Activated CD8-positive, alpha-beta memory T cell treated with anti-CD3 and anti-CD28 coated beads, Interleukin-2, amount 50 U/mL, for 1 hour (primary cell): ENCODE measurements at regions not wholly inside any gene's neighbourhood (a gene's known extent, or its start where the extent isn't known, plus 50 kb on each side); places are given as distances from the start of the nearest gene placed in this dataset.

Source experiments
- DNase-seq: peaks from one replicate; pipeline ENCODE4 v3.0.0-alpha.2; 2020; ENCODE audit errors: extremely low read depth

DNA sequence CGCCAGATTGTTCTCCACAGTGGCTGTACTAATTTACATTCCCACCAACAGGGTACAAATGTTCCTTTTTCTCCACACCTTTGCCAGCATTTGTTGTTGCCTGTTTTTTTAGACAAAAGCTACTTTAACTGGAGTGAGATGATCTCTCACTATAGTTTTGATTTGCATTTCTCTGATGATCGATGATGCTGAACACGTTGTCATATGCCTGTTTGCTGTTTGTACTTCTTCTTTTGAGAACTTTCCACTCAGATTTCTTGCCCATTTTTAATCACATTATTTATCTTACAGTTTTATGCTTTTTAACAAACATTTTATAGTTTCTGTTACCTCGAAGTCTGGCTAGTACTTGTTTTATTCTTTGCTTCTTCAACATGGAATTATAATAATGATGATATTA lies 643.7 kb upstream of the ALCAM start:
- no peak for DNase-seq

DNA sequence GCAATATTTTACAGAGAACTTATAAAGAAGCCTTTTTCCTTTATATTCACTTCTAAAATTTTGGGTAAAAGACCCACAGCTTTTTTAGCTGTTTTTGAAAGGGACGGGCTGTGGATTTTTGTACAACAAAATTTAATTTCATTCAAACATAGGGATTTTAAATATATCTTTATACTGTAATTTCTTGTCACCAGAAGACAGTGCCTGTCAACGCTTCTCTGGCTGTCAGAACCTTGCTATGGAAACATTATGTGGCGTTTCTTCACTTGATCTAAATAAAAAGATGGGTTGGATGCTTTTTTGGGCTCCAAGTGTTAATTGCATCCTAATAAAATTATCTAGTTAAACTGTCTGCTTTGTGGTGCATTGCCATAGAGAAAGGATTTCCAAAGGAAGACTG lies 635.6 kb upstream of the ALCAM start:
- DNase-seq = no peak

DNA sequence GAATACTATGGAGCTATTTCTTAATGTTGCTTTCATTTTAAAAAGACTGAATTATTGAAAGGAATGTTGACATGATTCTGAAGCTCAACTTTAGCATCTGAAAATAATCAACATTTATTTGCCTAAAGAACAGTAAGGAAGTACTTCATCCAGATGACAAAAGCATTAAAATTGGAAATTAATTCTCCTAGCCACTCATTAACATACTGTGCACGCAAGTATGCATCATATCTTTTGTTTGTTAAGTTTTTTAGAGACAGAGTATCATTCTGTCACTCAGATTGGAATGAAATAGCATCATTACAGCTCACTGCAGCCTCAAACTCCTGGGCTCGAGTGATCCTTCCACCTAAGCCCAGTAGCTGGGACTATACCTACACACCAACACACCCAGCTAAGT lies 632.1 kb upstream of the ALCAM start:
- no peak for DNase-seq

DNA sequence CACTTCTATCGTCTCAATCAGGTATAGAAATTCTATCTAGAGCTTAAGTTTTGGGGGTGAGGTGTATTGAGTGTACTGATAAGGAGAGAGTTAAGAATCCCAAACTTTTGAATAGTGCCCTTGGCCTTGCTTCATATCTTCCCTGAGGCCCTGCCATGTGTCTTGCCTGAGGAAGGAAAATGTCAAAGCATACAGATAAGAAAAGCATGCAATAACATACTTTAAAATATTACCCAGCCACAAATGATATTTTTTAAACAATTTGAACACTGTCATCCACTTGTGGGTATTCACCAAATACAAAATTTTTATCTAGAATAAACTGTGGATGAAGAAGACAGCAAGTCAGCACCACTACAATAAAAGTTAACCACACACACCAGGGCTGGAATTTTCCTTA lies 631.0 kb upstream of the ALCAM start:
- DNase-seq = no peak

DNA sequence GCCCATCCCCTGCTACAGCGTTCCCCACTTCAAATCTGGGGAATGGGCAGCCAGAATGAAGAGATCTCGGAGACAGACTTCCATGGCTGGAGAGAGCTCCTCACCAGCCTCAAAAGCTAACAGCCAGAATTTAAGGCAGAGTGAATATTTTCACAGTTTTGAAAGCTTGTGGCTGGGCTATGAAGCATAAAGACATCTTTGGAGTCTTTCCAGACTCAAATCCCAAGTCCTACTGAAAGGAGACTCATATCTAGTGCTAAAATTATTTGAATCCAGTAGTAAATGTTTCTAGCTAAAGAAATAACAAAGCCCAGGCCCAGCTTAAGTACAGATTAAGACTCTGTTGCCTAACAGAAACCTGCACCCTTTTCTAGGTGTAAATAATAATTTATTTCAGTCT lies 628.4 kb upstream of the ALCAM start:
- DNase-seq = no peak

DNA sequence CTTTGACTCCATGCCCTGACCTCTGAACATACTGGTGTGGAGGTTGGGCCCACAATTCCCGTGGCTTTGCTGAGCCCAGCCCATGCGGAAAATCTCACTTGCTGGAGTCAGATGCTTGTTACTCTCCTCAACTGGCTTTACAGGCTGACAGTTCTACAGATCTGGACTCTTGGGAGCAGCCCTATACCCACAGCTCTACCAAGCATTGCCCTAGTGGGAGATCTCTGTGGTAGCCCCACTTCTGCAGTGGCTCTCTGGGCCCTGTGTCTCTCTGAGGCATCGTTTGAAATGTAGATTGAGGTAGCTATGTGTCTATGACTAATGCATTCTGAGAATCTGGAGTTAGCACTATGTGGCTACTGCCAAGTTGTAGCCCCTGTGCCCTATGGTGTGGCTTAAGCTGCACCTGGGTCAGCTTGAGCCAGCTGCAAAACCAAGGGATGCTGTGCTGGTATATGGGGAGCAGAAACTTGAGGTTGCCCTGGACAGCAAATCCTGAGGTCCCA lies 625.8 kb upstream of the ALCAM start:
- no peak for DNase-seq

DNA sequence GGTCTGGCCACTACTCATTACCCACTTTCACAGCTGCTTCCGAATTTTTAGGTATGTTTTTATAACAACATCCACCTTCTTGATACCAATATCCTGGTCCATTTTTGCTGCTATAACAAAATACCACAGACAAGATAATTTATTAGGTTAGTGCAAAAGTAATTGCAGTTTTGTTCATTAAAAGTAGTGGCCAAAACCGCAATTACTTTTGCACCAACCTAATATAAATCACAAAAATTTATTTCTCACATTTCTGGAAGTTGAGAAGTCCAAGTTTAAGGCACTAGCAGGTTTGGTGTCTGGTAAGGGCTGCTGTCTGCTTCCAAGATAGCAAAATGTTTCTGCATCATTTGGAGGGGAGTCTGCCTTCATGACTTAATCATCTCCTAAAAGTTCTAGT lies 624.7 kb upstream of the ALCAM start:
- no peak for DNase-seq

DNA sequence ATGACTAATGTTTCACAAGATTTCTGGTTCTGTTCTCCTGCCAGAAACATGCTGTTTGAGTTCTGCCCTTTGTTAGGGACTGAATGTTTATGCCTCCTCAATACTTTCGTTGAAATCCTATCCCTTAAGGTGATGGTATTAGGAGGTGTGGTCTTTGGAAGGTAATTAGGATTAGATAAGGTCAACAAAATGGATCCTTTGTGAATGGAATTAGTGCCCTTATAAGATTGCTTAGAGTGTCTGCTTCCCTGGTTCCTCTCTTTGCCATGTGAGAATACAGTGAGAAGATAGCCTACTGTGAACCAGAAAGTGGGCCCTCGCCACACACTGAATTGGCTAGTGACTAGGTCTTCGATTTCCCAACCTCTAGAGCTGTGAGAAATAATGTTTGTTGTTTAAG lies 621.4 kb upstream of the ALCAM start:
- no peak for DNase-seq

DNA sequence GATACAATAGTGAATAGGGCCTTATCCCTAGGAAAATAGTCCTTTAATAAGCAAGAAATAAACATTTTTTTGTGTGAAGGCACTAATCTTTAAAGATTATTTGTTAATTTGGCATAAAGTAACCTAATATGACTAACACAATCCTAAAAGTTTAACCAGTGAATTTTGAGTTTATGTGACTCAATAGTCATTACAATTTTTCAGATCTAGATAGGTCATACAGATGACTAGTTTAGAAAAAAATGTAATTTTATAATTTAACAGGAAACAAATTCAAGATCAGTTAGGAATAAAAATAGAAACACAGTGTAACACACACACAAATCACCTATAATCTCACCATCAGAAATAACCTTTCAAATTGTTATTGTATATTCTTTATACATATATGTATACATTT lies 620.7 kb upstream of the ALCAM start:
- DNase-seq = no peak

DNA sequence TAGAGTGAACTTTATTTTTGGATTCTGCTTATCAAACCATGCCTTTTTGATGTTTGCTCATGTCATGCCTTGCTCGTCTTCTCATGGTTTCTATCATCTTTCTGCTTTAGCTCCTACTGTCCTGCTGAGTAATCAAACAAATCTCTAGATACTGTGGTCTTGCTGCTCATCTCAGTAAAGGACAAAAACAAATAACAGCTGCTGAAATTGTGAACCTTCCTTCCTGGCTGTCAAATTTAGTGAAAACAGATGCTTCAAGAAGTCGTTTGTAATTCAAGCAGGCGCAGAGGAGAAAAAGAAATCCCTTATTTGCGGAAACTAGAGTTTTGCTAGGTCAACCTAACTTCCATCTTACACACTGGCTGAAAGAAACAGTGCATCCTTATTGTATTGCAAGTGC lies 616.1 kb upstream of the ALCAM start:
- no peak for DNase-seq

DNA sequence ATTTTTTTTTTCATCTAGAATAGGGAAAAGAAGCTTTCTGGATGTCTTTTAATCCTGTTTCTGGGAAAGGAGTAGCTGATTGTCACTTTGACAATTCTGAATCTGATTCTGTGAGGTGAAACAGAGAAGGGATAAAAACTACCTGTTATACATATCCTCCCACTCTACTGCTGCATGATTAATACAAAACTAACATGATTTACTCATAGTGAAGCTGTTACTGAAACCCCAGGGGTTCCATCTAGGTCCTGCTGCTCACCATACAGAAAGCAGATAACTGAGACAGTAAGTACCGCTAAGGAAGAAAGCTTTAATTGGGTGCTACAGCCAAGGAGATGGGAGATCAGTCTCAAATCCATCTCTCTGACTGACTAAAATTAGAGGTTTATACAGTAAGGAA lies 610.9 kb upstream of the ALCAM start:
- DNase-seq = no peak

DNA sequence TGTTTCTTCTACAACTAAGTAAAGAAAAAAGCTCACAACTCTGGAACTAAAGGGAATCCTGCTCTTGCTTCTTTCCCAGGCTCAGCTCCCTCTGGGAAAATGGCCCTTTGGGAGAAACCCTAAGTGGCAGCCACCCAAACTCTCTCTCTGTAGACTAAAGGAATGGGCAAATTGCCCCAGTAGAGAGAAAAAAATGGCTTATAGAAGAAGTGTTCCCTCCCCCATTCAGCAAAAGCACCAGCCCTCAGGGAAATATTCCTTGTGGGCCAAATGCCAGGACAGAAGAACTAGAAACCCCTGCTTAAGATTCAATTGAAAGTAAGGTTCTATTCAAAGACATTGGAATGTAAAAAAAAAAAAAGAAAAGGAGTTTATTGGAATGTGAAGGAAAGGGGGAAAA lies 603.7 kb upstream of the ALCAM start:
- DNase-seq = no peak

DNA sequence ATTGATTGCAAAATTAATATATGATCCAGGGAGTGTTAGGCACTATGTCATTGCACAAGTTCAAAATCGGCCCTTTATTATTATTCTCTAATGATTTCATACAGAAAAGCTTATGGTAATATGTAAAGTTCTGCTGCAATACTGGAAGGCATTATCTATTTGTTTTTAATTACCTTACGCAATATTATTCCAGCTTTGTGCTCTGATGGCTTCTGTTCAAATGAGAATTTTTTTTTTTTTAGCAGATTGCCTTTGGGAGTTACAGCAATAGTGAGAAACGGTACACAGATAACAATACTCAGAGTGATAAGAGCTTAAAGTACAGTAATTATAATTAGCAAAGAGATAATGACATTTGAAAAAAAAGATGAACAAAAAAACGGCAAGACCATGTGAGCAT lies 602.2 kb upstream of the ALCAM start:
- DNase-seq = no peak

DNA sequence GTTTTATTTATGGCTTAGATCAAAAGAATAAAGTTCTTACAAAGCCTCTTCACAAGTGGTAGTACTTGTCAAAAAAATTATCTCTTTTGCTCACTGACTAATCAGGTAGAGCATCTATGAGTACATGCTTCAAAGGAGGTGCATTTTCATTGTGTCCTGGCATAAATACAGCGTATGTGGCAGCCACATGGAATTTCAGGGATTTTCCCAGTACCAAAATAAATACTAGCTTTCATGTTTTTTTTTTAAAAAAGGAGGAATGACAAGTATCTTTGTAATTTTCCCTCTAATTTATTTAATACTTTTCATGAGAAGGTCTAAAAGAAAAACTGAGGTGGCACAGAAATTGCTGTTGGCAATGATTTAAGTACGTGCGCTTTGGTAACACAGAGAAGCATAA lies 597.8 kb upstream of the ALCAM start:
- no peak for DNase-seq

DNA sequence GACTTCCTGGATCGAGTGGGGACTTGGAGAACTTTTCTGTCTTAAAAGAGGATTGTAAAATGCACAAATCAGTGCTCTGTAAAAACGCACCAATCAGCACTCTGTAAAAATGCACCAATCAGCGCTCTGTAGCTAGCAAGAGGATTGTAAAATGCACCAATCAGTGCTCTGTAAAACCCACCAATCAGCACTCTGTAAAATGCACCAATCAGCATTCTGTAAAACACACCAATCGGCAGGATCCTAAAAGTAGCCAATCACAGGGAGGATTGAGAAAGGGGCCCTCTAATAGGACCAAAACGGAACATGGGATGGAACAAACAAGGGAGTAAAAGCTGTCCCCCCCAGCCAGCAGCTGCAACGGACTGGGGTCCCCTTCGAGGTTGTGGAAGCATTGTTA lies 587.4 kb upstream of the ALCAM start:
- DNase-seq = no peak

DNA sequence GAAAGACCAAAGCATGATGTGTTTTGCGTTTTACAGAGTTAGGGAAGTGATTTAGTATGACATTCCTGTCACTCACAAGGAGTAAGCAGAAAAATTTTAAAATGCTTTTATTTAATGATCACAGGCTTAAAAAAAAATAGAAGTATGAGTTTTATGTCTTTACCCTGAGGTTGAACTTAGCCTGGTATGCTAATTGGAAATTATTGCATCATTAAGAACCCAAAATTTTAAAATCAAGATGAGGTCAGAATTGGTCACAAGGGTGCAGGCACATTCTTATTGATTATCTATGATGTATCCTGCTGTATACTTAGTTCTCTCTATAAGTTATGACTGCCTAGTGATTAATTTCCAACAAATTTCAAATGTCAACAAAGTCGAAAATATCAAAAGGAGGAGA lies 585.6 kb upstream of the ALCAM start:
- no peak for DNase-seq

DNA sequence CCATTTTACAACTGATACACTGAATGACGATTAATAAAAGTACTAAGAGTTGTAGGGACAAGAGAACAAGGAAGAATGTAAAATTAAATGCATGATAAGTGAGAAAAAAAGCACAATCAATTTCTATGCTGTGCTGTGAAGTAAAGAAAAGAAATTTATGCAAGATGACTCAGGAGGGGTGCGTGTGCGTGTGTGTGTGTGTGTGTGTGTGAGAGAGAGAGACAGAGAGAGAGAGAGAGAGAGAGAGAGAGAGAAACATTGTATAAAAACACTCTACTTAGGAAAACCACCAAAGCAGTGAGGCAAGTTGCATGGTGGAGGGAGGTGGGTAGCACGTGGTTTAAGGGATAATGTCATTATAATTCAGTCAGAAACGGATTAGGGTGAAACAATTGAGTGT lies 580.8 kb upstream of the ALCAM start:
- DNase-seq = no peak

DNA sequence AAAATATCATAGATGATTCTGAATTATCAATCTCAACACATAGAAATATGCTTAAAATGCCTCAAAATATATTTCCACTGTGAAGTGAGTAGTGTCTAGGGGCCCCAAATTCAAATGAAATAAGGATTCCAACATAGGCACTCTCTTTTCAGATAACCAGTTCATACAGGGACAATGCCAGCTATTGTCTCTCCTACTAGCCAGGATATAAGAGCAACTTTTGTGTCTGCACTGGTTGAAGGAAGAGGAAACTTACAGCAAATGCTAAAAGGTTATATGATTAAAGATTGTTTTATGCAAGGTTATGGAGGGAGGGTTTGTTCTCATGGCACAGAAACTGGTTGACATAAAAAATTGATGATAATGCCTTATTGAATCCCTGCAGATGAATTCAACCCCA lies 579.4 kb upstream of the ALCAM start:
- DNase-seq = no peak

DNA sequence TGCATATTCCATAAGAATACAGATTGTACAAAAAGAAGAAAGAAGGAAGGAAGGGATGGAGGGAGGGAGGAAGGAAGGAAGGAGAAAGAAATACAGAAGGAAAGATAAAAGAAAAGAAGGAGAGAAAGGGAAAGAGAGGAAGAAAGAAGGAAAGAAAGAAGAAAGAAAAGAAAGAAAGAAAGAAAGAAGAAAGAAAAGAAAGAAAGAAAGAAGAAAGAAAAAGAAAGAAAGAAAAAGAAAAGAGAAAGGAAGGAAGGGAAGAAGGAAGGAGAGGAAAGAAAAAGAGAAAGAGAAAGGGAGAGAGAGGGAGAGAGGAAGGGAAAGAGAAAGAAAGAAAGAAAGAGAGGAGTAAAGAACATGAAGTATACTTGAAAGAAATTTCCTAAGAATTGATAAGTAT lies 577.9 kb upstream of the ALCAM start:
- no peak for DNase-seq

DNA sequence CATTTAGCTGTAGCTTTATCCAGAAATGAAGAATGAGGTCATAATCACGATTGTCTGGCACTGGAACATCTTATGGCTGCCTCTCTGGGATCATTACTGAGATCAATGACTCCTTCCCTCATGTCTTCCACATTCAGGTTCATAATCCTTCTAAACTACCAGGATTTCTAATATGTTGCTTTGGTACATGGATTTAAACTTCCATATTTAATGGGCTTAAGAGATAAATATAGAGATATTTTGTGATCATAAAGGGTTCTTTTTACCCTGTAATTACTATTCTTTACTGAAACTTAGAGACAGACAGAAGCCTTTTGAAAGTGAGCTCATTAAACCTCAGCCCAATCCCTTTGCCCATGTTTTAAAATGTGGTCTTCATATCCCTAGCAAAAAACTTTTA lies 575.4 kb upstream of the ALCAM start:
- DNase-seq = no peak

DNA sequence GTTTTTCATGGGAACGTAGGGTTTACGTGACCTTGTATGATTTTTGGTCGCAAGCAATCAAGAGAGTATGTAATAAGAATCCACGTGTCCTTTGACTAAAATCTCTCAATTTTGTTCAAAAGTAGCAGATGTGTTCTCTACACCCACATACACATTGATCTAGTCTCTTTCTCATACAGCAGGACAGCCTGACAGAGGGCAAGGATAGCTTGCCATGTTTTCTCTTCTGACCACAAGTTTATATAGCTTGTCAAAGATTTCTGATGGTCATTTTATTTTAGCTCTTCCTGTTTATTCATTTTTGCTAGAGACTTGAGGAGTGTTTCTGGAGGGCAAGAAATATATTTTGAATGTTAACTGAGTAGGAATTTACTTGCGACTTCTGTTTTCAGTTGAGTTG lies 570.2 kb upstream of the ALCAM start:
- no peak for DNase-seq

DNA sequence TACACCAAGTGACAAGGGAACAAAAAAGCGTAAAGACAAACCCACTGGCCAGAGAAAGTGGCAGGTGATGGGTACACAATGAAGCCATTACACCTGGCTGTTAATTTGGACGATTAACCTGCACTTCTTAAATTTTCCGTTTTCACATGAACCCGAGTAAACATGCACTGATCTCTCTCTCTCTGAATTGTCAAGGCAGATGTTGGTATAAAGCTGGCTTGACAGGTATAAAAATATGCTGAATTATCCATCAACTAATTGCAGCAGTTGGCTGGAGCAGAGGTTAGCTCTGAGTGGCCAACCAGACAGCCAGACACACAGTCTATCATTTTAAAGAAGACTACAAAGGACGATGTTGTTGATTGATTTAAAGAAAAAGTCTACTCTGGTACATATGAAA lies 561.7 kb upstream of the ALCAM start:
- DNase-seq = no peak

DNA sequence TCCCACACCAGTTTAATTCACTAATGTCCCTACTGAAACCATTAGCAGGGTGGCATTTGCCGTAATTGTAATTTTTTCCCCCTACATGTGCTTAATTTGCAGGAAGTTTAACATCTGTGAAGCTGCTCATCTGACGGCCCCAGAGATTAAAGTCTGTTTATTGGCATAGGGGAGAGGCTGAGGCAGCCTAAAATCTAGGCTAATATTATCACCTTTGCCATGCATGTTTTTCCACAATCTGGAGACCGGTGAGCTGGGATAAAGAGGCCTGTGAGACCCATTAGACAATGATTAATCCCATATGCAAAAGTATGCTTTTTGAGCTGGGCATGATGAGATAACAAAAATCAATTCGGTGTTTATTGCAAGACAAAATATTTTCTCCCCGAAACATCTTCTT lies 561.2 kb upstream of the ALCAM start:
- DNase-seq = no peak

DNA sequence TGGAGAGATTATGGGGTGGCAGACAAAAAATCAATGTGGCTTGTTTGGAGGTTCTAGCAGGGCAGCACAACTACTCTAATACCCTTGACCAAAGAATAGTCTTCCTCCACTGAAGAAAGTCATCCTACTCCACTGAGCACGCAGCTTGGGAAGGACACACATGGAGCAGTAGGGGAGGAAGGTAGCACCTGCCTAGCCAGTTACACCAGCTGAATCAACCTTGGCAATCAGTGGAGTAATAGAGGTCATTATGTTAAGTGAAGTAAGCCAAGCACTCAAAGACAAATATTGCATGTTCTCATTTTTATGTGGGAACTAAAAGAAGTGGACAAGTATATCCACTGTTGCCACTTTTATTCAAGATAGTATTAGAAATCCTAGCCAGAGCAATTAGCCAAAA lies 555.8 kb upstream of the ALCAM start:
- no peak for DNase-seq

DNA sequence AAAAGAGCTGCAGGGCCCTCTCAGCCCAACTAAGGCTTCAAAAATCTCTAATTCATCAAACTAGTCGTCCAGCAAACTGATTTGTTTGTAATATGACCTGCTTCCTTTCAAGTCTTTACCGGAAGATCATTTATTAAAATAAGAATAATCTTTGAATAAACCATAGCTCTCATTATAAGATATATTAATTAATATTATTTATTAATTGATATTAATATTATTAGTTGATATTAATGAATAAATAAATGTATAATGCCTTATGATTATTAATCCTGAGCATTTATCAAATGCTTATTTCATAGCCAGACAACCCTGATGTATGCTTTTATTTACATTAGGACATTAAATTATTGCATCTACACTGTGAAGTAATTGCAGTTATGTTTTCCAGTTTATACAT lies 550.7 kb upstream of the ALCAM start:
- DNase-seq = no peak
